ENCODE measurements at regions not wholly inside any gene's neighbourhood (a gene's known extent, or its start where the extent isn't known, plus 50 kb on each side); places are given as distances from the start of the nearest gene placed in this dataset.

DNA sequence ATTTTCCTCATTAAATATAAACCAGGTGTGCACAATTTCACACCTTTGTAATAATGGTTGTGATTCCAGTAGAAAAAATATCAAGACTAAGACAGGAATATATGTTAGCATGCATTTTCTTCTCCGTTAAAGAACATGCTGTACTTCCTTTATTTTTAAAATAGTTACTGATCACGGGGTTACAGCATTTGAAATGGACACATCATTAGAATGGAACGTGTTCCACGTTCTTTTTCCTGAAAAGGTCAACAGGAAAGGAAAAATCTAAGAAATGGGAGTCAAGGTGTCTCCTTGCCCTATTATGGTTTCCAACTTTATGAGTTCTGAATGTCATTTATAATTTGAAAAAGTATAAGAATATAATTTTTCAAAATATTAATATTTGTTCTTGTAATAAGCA is 1325.7 kb downstream of the SLC16A7 start:
- DNase-seq = no peak

DNA sequence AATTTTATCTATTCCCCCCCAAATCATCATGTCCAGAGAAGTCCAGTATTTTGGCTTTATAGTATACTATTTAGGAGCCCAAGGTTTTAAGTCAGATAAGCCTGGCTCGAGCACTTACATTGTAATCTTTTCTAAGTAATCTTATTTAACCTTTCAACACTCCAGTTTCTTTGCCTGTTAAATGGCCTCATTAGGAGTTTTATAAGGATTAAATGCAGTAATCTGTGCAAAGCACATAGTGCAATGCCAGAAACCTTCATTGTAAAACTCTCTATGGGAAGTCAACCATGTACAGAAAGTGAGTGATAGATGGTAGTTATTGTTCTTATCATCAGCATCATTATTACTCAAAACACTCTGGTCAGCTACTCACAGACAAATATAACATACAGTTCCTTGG is 1330.4 kb downstream of the SLC16A7 start:
- DNase-seq = no peak

DNA sequence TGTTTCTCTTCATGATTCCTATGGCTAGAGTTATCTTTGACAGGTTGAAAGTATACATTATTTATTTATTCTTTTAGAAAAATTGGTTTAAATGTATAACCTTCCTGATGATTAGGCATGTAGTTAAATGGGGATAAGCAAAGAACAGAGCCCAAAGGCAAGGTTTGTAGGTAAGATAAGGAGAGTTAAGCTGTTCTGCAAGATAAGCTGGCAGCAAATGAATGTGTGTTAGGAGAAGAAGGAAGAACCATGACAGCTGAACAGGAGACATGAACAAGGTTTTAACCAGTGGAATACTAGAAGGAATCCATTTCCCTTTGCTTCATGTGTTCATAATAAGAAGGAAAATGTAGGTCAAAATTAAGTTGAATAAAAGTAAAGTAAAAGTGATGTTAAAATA is 1330.1 kb upstream of the USP15 start:
- no peak for DNase-seq

- DNase-seq = no peak
Observed at GRCh38 chr12:60935981-60936761, 1324.0 kb upstream of the USP15 start.

DNA sequence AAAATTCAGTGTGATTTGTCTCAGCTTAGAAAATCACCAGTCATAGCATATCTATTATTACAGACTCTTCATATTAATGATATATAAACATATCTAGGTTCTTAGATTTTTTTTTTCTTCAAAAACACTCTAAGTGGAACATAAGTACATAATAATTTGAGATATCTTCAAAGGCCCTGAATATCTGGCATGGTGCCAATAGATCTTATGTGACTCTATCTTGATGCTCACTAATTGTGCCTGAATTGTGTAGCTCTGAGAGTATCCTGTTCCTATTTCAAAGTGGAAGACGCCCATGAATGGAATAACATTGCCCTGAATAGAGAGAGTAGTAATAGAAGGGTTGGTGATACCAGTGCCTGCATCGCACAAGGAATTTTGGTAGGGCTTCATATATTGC is 1312.7 kb upstream of the USP15 start:
- DNase-seq = no peak

DNA sequence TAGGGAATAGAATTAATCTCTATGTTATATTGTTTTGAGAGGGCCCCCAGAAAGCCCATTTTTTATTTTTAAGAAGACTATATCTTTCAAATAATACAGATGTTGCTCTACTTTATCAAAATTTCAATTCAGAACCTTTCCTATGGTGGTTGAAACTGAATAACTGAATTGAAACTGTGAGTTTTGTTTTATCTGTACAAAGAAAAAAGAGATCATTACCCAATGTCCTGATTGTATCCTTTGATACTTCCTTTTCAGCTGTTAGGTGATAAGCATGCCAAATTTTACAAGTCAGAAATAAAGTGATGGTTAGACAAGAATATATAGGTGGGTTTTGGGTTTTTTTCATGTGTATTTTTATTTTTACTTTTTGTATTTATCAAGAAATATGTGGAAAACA is 1293.1 kb upstream of the USP15 start:
- DNase-seq = no peak

- DNase-seq = no peak
Observed at GRCh38 chr12:60977966-60978365, 1282.2 kb upstream of the USP15 start.

DNA sequence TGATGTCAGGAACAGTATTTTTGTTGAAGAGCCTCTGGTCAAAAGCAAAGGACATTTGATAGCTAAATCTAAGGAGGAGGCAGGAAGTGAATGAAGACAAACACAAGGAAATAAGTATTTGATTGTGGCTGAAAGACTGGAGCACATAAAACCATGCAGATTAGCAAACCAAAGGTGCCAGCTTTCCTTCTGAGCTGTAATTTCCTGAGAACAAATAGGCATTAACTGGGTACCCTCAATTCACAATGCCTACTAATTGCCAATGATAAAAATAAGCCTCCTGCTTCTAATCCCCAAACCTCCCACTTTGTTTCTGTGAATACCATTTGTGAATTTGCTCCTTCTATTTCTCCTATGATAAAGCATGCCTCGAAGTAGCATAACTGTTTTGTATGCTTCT is 1279.6 kb upstream of the USP15 start:
- no peak for DNase-seq

- DNase-seq = no peak
Observed at GRCh38 chr12:60981473-60981872, 1278.7 kb upstream of the USP15 start.

DNA sequence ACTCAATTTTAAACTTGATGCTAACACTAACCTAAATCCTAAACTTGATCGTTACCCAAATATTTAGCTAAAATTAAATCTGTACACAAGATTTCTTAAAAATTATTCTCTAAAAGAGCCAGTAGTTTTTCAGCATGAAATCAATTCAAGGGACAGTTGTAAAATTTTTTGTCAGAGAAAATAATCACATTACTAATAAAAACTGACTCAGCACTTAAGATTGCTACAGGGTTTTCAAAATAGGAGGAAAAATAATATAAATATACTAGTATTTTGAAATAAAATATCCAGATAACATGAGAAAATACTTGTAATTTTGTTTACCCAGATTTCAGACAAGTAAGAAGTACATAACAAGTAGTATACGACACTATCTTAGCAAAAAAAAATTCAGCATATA is 1268.1 kb upstream of the USP15 start:
- DNase-seq = no peak

DNA sequence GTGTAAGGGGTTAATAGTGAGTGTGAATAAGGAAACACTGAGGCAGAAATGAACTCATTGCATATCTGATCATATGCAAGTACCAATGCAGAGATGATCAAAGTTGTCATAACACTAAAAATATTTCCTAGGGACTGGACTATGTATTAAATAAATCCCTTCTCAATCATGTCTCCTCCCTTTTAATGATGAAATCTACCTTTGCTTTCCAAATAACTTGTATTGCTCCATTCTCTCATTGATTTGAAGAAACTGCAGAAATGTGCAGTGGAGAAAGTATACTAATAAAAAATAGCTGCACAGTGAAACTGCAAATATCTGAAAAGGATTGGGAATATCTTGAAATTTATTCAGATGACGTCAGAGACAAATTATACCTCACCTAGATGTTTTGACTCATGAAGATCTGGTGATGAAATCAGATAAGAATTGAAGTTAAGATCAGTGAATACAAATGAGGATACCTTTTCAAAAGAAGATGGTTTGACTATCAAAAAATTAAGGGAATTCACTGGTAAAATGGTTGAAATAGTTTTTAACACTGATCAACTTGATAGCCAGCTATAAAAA is 1264.9 kb upstream of the USP15 start:
- DNase-seq = no peak

- no peak for DNase-seq
Observed at GRCh38 chr12:60997869-60998378, 1262.3 kb upstream of the USP15 start.

GRCh38 chr12:61009192-61009591 is 1251.0 kb upstream of the USP15 start:
- no peak for DNase-seq

DNA sequence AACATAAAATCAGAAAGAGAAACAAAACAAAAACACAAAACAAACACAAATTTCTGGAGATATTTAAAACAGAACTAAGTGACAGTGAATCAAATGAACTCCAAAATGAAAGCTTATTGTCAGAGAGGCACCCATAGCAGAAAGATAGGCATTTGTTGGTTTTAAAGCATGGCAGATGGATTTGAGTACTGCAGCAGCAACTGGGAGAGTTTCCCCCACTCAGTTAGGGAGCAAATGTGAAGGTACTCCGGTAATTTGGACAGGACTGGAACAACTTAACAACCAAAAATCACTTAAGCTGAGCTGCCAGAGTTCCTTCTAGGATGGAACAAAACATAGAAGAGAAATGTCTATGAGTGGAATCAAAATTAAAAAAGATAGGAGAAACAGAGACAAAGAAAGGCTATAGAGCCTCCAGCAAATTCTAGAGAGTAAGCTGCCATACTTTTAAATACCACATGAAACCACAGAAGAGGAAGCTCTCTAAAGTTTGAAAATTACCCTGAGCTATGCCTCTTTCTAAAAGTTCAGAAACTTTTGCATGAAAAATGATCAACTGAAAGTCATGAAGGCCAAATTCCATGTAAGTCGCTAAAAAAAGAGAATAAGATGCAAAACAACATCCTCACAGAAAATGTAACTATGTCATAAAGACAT is 1248.3 kb upstream of the USP15 start:
- no peak for DNase-seq

DNA sequence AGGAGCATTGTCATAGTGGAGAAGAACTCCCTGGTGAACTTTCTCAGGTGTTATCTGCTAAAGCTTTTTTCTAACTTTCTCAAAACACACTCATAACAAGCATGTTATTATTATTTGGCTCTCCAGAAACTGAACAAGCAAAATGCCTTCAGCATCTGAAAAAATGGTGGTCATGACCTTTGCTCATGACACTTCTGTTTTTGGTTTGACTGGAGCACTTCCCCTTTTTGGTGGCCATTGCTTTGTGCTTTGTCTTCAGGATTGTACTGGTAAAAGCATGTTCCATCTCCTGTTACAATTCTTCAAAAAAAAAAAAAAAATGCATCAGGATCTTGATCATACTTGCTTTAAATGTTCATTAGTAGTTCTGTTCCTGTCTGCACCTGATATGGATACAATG is 1241.6 kb upstream of the USP15 start:
- no peak for DNase-seq

DNA sequence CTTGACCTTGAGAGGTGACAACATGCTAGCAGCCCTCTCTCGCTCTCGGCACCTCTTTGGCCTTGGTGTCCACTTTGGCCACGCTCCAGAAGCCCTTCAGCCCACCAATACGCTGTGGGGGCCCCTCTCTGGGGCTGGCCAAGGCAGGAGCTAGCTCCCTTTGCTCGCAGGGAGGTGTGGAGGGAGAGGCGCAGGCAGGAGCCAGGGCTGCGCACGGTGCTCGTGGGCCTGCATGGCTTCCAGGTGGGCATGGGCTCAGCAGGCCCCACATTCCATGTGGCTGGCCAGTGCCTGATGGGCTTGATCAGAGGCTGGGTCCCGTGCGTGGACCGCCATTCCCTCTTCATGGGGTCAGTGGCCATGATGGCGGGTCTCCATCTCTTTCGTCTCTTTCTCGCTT is 1237.0 kb upstream of the USP15 start:
- DNase-seq = no peak

DNA sequence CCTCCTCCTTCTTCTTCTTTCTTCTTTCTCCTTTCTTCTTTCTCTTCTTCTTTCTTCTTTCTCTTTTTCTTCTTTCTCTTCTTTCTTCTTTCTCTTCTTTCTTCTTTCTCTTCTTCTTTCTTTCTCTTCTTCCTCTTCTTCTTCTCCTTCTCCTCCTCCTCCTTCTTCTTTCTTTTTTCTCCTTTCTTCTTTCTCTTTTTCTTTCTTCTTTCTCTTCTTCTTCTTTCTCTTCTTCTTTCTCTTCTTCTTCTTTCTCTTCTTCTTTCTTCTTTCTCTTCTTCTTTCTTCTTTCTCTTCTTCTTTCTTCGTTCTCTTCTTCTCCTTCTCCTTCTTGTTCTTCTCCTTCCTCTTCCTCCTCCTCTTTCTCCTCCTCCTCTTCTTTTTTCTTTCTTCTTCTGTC is 1230.7 kb upstream of the USP15 start:
- no peak for DNase-seq

- no peak for DNase-seq
Observed at GRCh38 chr12:61037792-61038191, 1222.4 kb upstream of the USP15 start.

DNA sequence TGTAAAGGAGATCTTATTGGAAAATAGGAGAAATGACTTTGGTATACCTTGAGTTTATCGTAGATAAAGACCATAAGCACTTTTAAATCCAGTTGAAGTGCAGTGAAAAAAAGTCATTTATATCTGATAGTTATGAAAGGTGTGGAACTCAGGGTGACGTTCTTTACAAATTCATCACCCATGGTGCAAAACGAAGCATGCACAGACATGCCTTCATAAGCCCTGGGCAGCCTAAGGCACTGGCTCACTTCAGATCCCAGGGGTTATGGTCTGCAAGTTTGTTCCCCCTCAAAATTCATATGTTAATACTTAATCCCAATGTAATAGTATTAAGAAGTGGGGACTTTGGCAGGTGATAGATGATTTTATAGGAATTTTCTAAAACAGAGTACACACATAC is 1216.4 kb upstream of the USP15 start:
- DNase-seq = no peak

- DNase-seq = no peak
Observed at GRCh38 chr12:61044766-61045165, 1215.4 kb upstream of the USP15 start.

DNA sequence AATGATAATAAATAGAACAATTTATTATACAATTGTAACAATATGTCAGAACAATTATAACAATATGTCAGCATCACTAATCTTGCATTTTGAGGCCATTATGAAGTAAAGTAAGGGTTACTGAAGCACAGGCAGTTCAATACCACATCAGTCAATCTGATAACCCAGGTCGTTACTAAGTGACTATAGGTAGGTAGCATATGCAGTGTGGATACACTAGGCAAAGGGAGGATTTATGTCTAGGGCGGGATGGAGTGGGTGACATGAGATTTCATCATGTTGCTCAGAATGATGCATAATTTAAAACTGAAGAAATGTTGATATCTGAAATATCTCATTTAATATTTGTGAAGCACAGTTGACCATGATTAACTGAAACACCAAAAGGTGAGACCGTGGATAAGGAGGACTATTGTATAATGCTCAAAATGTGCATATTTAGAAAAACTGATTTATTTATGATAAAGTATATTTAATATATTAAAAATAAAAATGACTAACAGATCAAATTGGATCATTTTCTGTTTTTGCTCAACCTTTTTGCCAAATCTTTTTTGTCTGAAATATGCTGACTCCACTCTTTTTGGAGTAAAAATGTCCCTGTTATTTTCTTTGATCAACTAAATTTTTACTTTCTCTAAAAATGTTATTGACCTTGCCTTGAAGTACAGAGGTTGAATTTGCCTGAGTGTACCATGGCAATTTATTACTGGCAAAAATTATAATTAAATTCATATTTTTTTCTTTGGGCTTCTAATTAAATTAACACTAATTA is 1189.4 kb upstream of the USP15 start:
- DNase-seq = no peak

- DNase-seq = no peak
Observed at GRCh38 chr12:61072717-61073116, 1187.5 kb upstream of the USP15 start.

DNA sequence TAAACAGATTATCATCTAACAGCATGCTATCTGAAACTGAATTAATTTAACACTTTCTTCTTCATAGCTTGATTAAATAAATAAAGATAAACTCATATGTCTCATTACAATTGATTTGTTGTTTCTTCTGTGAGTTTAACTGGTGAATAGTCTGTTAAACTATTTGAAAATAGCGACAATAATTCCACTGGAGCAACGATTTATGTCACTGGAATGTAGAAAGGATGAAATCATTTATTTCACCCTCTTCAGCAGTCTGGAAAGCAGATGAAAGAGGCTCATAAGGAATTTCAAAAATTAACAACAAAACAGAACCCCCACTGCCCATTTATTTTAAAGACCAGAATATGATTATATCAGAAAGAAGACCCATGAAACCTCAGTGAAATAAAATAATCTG is 1165.1 kb upstream of the USP15 start:
- DNase-seq = no peak
